Activated CD4-positive, alpha-beta T cell treated with anti-CD3 and anti-CD28 coated beads for 36 hours (primary cell): ENCODE measurements at regions not wholly inside any gene's neighbourhood (a gene's known extent, or its start where the extent isn't known, plus 50 kb on each side); places are given as distances from the start of the nearest gene placed in this dataset.

ENCODE experiments used
- ATAC-seq: fragments of 200-7000 bp; cut with Tn5 transposase; one replicate; pipeline ENCODE4 v1.10.0; 2021; ENCODE audit warnings: mild to moderate bottlenecking, moderate library complexity
- CTCF ChIA-PET: fragments of 350-600 bp; sonication (Branson Sonifier 250); formaldehyde crosslinking; loops from one replicate; lab custom pipeline; 2021; ENCODE audit warnings: antibody characterized with exemption; lab: Charles Lee
- POLR2A ChIA-PET: fragments of 350-600 bp; sonication (Branson Sonifier 250); formaldehyde crosslinking; loops from one replicate; lab custom pipeline; 2021; ENCODE audit warnings: antibody characterized with exemption, inconsistent platforms; lab: Charles Lee
- DNase-seq: peaks from one replicate; pipeline ENCODE4 v3.0.0-alpha.2; 2020
- H3K27ac Mint-ChIP-seq: one replicate; pipeline ENCODE4 v1.8.0; 2021; ENCODE audit warnings: mixed read lengths
- H3K27me3 Mint-ChIP-seq: one replicate; pipeline ENCODE4 v1.8.0; 2021; ENCODE audit warnings: mixed read lengths
- H3K36me3 Mint-ChIP-seq: one replicate; pipeline ENCODE4 v1.8.0; 2021; ENCODE audit warnings: low read depth, mixed read lengths
- H3K4me1 Mint-ChIP-seq: one replicate; pipeline ENCODE4 v1.8.0; 2021; ENCODE audit warnings: mixed read lengths
- H3K4me3 Mint-ChIP-seq: one replicate; pipeline ENCODE4 v1.8.0; 2021; ENCODE audit warnings: mild to moderate bottlenecking, moderate library complexity, mixed read lengths
- H3K9me3 Mint-ChIP-seq: one replicate; pipeline ENCODE4 v1.8.0; 2021; ENCODE audit warnings: low read depth, mixed read lengths
- intact Hi-C, 2 experiments: fragments of 100-400 bp; cut with DNase I in 1 of 2; cut with micrococcal nuclease in 1 of 2; formaldehyde crosslinking; loops; one replicate each; pipeline versions ENCODE4 v1.14.2 to v1.15.1; 2022 to 2024; cut with DNase I, micrococcal nuclease

DNA sequence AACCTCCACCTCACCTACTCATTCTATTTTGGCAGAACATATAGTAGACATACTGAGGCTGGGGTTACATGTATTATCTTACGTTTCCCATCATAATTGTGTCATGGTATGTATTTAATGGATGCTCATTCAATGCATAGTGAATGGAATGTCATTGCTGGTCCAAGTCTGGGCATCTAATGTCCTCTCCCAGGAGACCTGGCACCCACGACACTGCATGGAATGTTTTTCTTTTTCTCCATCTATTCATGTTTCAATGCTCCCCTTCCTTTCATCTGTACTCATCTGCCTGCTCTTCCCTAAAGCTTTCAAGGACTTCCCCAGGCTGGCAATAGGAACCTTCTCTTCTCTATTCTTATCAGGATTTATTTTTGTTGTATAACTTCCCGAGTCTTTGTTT, 50.8 kb upstream of the SLIT3 start:
- ATAC-seq, result no peak
- no peaks in the 10 kb centered on the region for H3K9me3 Mint-ChIP-seq
- no peak overlapping the region for H3K27ac Mint-ChIP-seq
- intact Hi-C loops, result no loop called here
- DNase-seq, result no peak
- POLR2A ChIA-PET, result no interaction called here
- no peak overlapping the region for H3K4me3 Mint-ChIP-seq
- no peaks in the 10 kb centered on the region for H3K36me3 Mint-ChIP-seq
- CTCF ChIA-PET, result no interaction called here
- peaks cover 16% of the 10 kb centered on the region for H3K27me3 Mint-ChIP-seq
- H3K4me1 Mint-ChIP-seq, result no peaks in the 10 kb centered on the region

DNA sequence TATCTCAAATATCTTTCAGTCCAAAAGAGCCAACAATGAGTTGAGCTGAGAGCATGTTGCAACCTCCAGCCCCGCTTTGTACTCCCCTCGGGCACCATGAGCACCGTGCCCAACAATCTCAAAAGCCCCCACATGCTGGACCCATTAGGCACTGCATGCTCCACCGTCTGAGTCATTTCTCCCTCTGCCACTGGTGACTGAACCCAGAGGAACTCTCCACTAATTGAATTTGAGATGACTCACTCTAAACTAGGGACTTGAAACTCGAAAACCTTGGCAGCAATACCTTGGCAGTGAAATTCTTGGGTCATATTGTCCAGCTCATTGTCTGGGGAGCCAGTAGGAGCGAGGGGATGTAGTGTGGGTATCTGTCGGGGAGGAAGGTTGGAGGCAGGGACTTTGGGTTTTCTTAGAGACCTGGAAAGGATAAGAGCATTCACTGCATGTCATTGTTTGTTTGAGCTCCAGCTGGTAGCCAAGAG, 49.9 kb upstream of the SLIT3 start:
- DNase-seq (no peak), ATAC-seq (no peak)
- H3K4me1 Mint-ChIP-seq, result no peaks in the 10 kb centered on the region
- H3K4me3 Mint-ChIP-seq, result no peak overlapping the region
- no peaks in the 10 kb centered on the region for H3K36me3 Mint-ChIP-seq
- no peak overlapping the region for H3K27ac Mint-ChIP-seq
- peaks cover 13% of the 10 kb centered on the region for H3K27me3 Mint-ChIP-seq
- intact Hi-C loops, result no loop called here
- ChIA-PET CTCF (no interaction called here), POLR2A (no interaction called here)
- no peaks in the 10 kb centered on the region for H3K9me3 Mint-ChIP-seq
